CD4-positive, alpha-beta T cell (primary cell): ENCODE measurements at regions not wholly inside any gene's neighbourhood (a gene's known extent, or its start where the extent isn't known, plus 50 kb on each side); places are given as distances from the start of the nearest gene placed in this dataset.

ENCODE experiments used
- ATAC-seq: fragments of 200-7000 bp; cut with Tn5 transposase; one replicate; pipeline ENCODE4 v1.10.0; 2022; ENCODE audit warnings: mild to moderate bottlenecking; ENCODE audit not compliant: poor library complexity
- CTCF ChIA-PET: fragments of 350-600 bp; sonication (Branson Sonifier 250); formaldehyde crosslinking; loops from one replicate; lab custom pipeline; 2021; ENCODE audit warnings: antibody characterized with exemption, inconsistent platforms; lab: Charles Lee
- POLR2A ChIA-PET: fragments of 350-600 bp; sonication (Branson Sonifier 250); formaldehyde crosslinking; loops from one replicate; lab custom pipeline; 2021; ENCODE audit warnings: antibody characterized with exemption, inconsistent platforms; lab: Charles Lee
- DNase-seq, 14 experiments: peaks; one replicate each; pipeline ENCODE4 v3.0.0-alpha.2; 2013 to 2020; ENCODE audit warnings: mixed read lengths in 2 of 14
- H3K27ac ChIP-seq, 2 donors: one replicate each; pipeline versions ENCODE4 v1.5.1 to v1.7.0; 2013; ENCODE audit warnings: low read length in 2 of 2, low read depth in 1 of 2, mild to moderate bottlenecking in 1 of 2
- H3K27me3 ChIP-seq, 2 experiments: 1 replicate in 1 of 2; 2 replicates in 1 of 2; pipeline versions ENCODE4 v1.6.1 to v1.7.0; 2013; ENCODE audit warnings: low read length in 2 of 2, control low read depth in 1 of 2, mild to moderate bottlenecking in 1 of 2, moderate library complexity in 1 of 2; ENCODE audit not compliant: insufficient read depth in 2 of 2, control insufficient read depth in 1 of 2
- H3K36me3 ChIP-seq: one replicate; pipeline ENCODE4 v1.6.1; 2013; ENCODE audit warnings: low read length, control low read depth; ENCODE audit not compliant: insufficient read depth
- H3K4me1 ChIP-seq: one replicate; pipeline ENCODE4 v1.6.1; 2013; ENCODE audit warnings: low read length, control low read depth; ENCODE audit not compliant: insufficient read depth
- H3K4me3 ChIP-seq: one replicate; pipeline ENCODE4 v1.5.1; 2013; ENCODE audit warnings: mild to moderate bottlenecking, low read length, moderate library complexity
- H3K9me3 ChIP-seq, 2 experiments: 1 replicate in 1 of 2; 2 replicates in 1 of 2; pipeline versions ENCODE4 v1.6.1 to v1.7.0; 2013; ENCODE audit warnings: low read length in 2 of 2, mild to moderate bottlenecking in 2 of 2, control low read depth in 1 of 2, moderate library complexity in 1 of 2; ENCODE audit not compliant: control insufficient read depth in 1 of 2, insufficient read depth in 1 of 2
- H3K27ac Mint-ChIP-seq: one replicate; pipeline ENCODE4 v1.8.0; 2020; ENCODE audit warnings: mixed read lengths
- H3K27me3 Mint-ChIP-seq: one replicate; pipeline ENCODE4 v1.8.0; 2021; ENCODE audit warnings: mixed read lengths
- H3K36me3 Mint-ChIP-seq: one replicate; pipeline ENCODE4 v1.8.0; 2021; ENCODE audit warnings: low read depth, mixed read lengths
- H3K4me1 Mint-ChIP-seq: one replicate; pipeline ENCODE4 v1.8.0; 2021; ENCODE audit warnings: low read depth, mixed read lengths
- H3K4me3 Mint-ChIP-seq: one replicate; pipeline ENCODE4 v1.8.0; 2020; ENCODE audit warnings: mild to moderate bottlenecking, mixed read lengths
- H3K9me3 Mint-ChIP-seq: one replicate; pipeline ENCODE4 v1.8.0; 2020; ENCODE audit warnings: mixed read lengths
- CTCF ChIP-seq: fragments of 200-600 bp; IDR thresholded peaks from one replicate; pipeline ENCODE4 v1.8.0; 2022; ENCODE audit warnings: antibody characterized with exemption, mild to moderate bottlenecking
- intact Hi-C, 2 experiments: fragments of 100-400 bp; cut with DNase I in 1 of 2; cut with micrococcal nuclease in 1 of 2; formaldehyde crosslinking; loops; one replicate each; pipeline versions ENCODE4 v1.15.1 to v1.9.0; 2023 to 2025; cut with DNase I, micrococcal nuclease

GRCh38 chr10:94210440-94211168, 152.1 kb downstream of the NOC3L start:
- no peak overlapping the region for H3K27ac Mint-ChIP-seq

DNA sequence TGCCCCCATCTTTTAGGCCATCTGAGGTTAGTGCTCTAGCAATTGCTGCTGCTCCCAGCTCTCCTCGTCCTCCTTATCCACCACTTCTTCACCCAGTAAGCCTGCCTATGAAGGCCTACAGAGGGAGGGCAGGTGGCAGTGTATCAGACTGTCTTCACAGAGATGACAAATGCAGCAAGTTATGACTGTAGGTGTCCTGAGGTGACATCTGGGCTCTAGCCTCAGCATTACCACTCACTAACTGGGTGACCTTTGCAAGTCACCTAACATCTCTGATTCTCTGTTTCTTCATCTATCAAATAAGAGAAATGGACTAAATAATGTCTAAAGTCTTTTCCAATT, 151.6 kb downstream of the NOC3L start:
- H3K36me3 ChIP-seq: no peaks in the 10 kb centered on the region
- ChIA-PET CTCF (no interaction called here), POLR2A (no interaction called here)
- H3K9me3 Mint-ChIP-seq: no peaks in the 10 kb centered on the region
- H3K9me3 ChIP-seq: no peaks in the 10 kb centered on the region
- H3K4me1 ChIP-seq: peaks cover 4% of the 10 kb centered on the region
- H3K27ac ChIP-seq: no peak overlapping the region
- ATAC-seq (no peak), DNase-seq (no peak)
- TF ChIP-seq CTCF: no peak
- H3K4me3 ChIP-seq: no peak overlapping the region
- H3K4me1 Mint-ChIP-seq: no peaks in the 10 kb centered on the region
- H3K27ac Mint-ChIP-seq: no peak overlapping the region
- H3K27me3 ChIP-seq: no peaks in the 10 kb centered on the region
- H3K36me3 Mint-ChIP-seq: no peaks in the 10 kb centered on the region
- intact Hi-C loops: no loop called here
- peaks cover 13% of the 10 kb centered on the region for H3K27me3 Mint-ChIP-seq
- H3K4me3 Mint-ChIP-seq: no peak overlapping the region

More at GRCh38 chr10:94210440-94211168, 152.1 kb downstream of the NOC3L start:
- Histone ChIP-seq H3K27me3 (no peaks in the 10 kb centered on the region), H3K36me3 (no peaks in the 10 kb centered on the region), H3K27ac (no peak overlapping the region), H3K9me3 (no peaks in the 10 kb centered on the region), H3K4me1 (peaks cover 5% of the 10 kb centered on the region), H3K4me3 (no peak overlapping the region)
- ChIA-PET CTCF (no interaction called here), POLR2A (interaction anchor here (0.6 kb wide), 1 partner anchor 1317 kb away, joined by 3 read pairs; no protein-coding TSS in a partner anchor)
- intact Hi-C loops: no loop called here
- no peak for TF ChIP-seq CTCF
- ATAC-seq (no peak), DNase-seq (no peak)
- H3K27me3 Mint-ChIP-seq: peaks cover 16% of the 10 kb centered on the region
- no peaks in the 10 kb centered on the region for H3K36me3 Mint-ChIP-seq
- no peaks in the 10 kb centered on the region for H3K9me3 Mint-ChIP-seq
- no peak overlapping the region for H3K4me3 Mint-ChIP-seq
- no peaks in the 10 kb centered on the region for H3K4me1 Mint-ChIP-seq

DNA sequence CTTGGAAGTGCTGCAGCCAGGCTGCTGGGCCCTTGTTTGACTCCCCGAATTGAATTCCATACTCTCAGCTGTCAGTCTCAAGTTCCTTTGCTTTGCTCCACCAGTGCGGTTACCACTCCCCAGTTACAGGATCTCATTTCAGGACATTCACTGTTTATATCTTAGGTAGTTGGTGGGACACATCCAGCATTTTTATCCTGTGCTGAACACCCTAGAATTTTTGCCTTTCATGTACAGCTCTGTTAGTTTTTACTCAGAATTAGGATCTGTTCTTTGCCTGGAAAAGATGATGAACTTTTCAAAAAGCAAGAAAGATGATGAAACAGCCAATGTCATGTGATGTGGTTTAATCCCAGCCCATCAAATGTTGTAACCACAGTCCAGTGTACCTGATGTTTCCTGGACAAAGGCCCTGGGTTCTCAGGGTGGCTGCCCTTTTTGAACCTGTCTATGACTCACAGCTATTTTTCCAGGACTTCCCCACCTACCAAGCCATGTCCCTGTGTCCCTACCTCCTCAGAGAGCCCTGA, 149.7 kb downstream of the NOC3L start:
- no peaks in the 10 kb centered on the region for H3K9me3 ChIP-seq
- H3K36me3 Mint-ChIP-seq: no peaks in the 10 kb centered on the region
- peaks cover 10% of the 10 kb centered on the region for H3K27me3 Mint-ChIP-seq
- intact Hi-C loops: no loop called here
- DNase-seq (no peak), ATAC-seq (no peak)
- H3K4me1 Mint-ChIP-seq: no peaks in the 10 kb centered on the region
- H3K4me1 ChIP-seq: no peaks in the 10 kb centered on the region
- POLR2A ChIA-PET: no interaction called here
- no peak for TF ChIP-seq CTCF
- H3K4me3 ChIP-seq: no peak overlapping the region
- no peaks in the 10 kb centered on the region for H3K9me3 Mint-ChIP-seq
- H3K27me3 ChIP-seq: no peaks in the 10 kb centered on the region
- H3K27ac ChIP-seq: no peak overlapping the region
- no peaks in the 10 kb centered on the region for H3K36me3 ChIP-seq
- CTCF ChIA-PET: no interaction called here
- H3K27ac Mint-ChIP-seq: no peak overlapping the region
- H3K4me3 Mint-ChIP-seq: no peak overlapping the region
